ENCODE measurements at regions not wholly inside any gene's neighbourhood (a gene's known extent, or its start where the extent isn't known, plus 50 kb on each side); places are given as distances from the start of the nearest gene placed in this dataset.

- peak; percentile 41; the same call in 1 of the 2 replicates for TF ChIP-seq MTA1 (IDR thresholded peaks at IDR 0.05; ENCODE audit: borderline replicate concordance)
- TF ChIP-seq HES1 (IDR thresholded peaks at IDR 0.05; ENCODE audit: low read depth) = peak; percentile 66; the same call in 1 of the 2 replicates
- no peak for TF ChIP-seq ZNF561 (CRISPR knock-in tag; conservative IDR thresholded peaks at IDR 0.05)
- peak; percentile 77 for TF ChIP-seq BHLHE40 (IDR thresholded peaks at IDR 0.05; ENCODE audit: low read length)
- TF ChIP-seq SMARCA4 (IDR thresholded peaks at IDR 0.05) = peak; percentile 47; the same call in 1 of the 2 replicates
- TF ChIP-seq, protein P1, sequence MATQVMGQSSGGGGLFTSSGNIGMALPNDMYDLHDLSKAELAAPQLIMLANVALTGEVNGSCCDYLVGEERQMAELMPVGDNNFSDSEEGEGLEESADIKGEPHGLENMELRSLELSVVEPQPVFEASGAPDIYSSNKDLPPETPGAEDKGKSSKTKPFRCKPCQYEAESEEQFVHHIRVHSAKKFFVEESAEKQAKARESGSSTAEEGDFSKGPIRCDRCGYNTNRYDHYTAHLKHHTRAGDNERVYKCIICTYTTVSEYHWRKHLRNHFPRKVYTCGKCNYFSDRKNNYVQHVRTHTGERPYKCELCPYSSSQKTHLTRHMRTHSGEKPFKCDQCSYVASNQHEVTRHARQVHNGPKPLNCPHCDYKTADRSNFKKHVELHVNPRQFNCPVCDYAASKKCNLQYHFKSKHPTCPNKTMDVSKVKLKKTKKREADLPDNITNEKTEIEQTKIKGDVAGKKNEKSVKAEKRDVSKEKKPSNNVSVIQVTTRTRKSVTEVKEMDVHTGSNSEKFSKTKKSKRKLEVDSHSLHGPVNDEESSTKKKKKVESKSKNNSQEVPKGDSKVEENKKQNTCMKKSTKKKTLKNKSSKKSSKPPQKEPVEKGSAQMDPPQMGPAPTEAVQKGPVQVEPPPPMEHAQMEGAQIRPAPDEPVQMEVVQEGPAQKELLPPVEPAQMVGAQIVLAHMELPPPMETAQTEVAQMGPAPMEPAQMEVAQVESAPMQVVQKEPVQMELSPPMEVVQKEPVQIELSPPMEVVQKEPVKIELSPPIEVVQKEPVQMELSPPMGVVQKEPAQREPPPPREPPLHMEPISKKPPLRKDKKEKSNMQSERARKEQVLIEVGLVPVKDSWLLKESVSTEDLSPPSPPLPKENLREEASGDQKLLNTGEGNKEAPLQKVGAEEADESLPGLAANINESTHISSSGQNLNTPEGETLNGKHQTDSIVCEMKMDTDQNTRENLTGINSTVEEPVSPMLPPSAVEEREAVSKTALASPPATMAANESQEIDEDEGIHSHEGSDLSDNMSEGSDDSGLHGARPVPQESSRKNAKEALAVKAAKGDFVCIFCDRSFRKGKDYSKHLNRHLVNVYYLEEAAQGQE (IDR thresholded peaks at IDR 0.05; ENCODE audit: borderline replicate concordance) = peak; percentile 26; the same call in 1 of the 2 replicates
- TF ChIP-seq, protein P1 (CRISPR knock-in tag; IDR thresholded peaks at IDR 0.05; ENCODE audit: low read depth) = no peak
- TF ChIP-seq EP300 (IDR thresholded peaks at IDR 0.05; ENCODE audit: low read length) = no peak
- TF ChIP-seq PBX2 (CRISPR knock-in tag; IDR thresholded peaks at IDR 0.05; ENCODE audit: low read depth) = no peak
- no peak for TF ChIP-seq PBX2 (tag; conservative IDR thresholded peaks at IDR 0.05; ENCODE audit: low read depth)
- TF ChIP-seq KLF6 (CRISPR knock-in tag; IDR thresholded peaks at IDR 0.05; ENCODE audit: borderline replicate concordance) = no peak
- TF ChIP-seq, protein P2, sequence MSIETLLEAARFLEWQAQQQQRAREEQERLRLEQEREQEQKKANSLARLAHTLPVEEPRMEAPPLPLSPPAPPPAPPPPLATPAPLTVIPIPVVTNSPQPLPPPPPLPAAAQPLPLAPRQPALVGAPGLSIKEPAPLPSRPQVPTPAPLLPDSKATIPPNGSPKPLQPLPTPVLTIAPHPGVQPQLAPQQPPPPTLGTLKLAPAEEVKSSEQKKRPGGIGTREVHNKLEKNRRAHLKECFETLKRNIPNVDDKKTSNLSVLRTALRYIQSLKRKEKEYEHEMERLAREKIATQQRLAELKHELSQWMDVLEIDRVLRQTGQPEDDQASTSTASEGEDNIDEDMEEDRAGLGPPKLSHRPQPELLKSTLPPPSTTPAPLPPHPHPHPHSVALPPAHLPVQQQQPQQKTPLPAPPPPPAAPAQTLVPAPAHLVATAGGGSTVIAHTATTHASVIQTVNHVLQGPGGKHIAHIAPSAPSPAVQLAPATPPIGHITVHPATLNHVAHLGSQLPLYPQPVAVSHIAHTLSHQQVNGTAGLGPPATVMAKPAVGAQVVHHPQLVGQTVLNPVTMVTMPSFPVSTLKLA (conservative IDR thresholded peaks at IDR 0.05) = peak in 1 of 2 experiments; percentile 24; a peak in 1 of 4 replicates
- TF ChIP-seq, protein P3, sequence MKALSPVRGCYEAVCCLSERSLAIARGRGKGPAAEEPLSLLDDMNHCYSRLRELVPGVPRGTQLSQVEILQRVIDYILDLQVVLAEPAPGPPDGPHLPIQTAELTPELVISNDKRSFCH (CRISPR knock-in tag; IDR thresholded peaks at IDR 0.05) = no peak
- TF ChIP-seq, protein P3 (tag; IDR thresholded peaks at IDR 0.05) = no peak
- peak; percentile 77 for TF ChIP-seq SOX6 (IDR thresholded peaks at IDR 0.05)
- peak; percentile 20; the same call in 1 of the 2 replicates for TF ChIP-seq DPF2 (IDR thresholded peaks at IDR 0.05)
Measured at GRCh38 chr11:88414385-88414861, 76.9 kb upstream of the CTSC start (continued).
